HCT116 (cell line): ENCODE measurements at regions not wholly inside any gene's neighbourhood (a gene's known extent, or its start where the extent isn't known, plus 50 kb on each side); places are given as distances from the start of the nearest gene placed in this dataset.

Source experiments
- ATAC-seq: fragments of 200-7000 bp; cut with Tn5 transposase; 2 replicates; pipeline ENCODE4 v1.9.1; 2020; ENCODE audit warnings: mild to moderate bottlenecking, moderate library complexity
- BruUV-seq: library from RNA; stranded (reverse); fragments of 400-500 nt; replicated peaks from 2 replicates; lab custom pipeline; 2021; lab: Mats Ljungman, UMichigan
- CTCF ChIA-PET: fragments of 300-600 bp; sonication (Branson Sonifier 250); formaldehyde crosslinking; loops from one replicate; lab custom pipeline; 2021; ENCODE audit warnings: antibody characterized with exemption; lab: Charles Lee
- POLR2A ChIA-PET: fragments of 300-600, 350-600 bp; sonication (Branson Sonifier 250); formaldehyde crosslinking; loops from one replicate; lab custom pipeline; 2021; ENCODE audit warnings: antibody characterized with exemption; lab: Charles Lee
- RAD21 ChIA-PET, 2 experiments: fragments of 300-600 bp; sonication (Branson Sonifier 250); formaldehyde crosslinking; loops; one replicate each; lab custom pipeline; 2023; ENCODE audit warnings: low total read pairs in 2 of 2; ENCODE audit not compliant: uncharacterized antibody in 2 of 2, unreplicated experiment in 2 of 2, low non-redundant PET in 1 of 2; lab: Charles Lee
- DNase-seq: peaks from one replicate; pipeline ENCODE4 v3.0.0-alpha.2; 2010; ENCODE audit warnings: low read depth, low spot score
- H2AFZ ChIP-seq: fragments of 200-600 bp; shearing (Covaris generic), sonication (generic); 2 replicates; pipeline ENCODE4 v1.6.1; 2017; ENCODE audit warnings: low read depth, mixed run types, mixed read lengths, antibody characterized with exemption, low read length; ENCODE audit not compliant: poor library complexity, severe bottlenecking
- H3K27ac ChIP-seq: 2 replicates; pipeline ENCODE4 v1.5.1; 2012; ENCODE audit warnings: low read depth, low read length
- H3K27me3 ChIP-seq: fragments of 200-600 bp; sonication (generic); 2 replicates; pipeline ENCODE4 v1.6.1; 2016; ENCODE audit warnings: mixed run types, low read length, mixed read lengths; ENCODE audit not compliant: insufficient read depth
- H3K36me3 ChIP-seq, 2 experiments: fragments of 200-500 bp in 1 of 2; fragments of 200-600 bp in 1 of 2; sonication (Bioruptor generic) in 1 of 2; sonication (generic) in 1 of 2; 2 replicates each; pipeline versions ENCODE4 v1.5.1 to v1.6.1; 2014 to 2016; ENCODE audit warnings: low read length in 2 of 2, inconsistent platforms in 1 of 2, mixed read lengths in 1 of 2, mixed run types in 1 of 2; ENCODE audit not compliant: insufficient read depth in 2 of 2, control insufficient read depth in 1 of 2
- H3K4me1 ChIP-seq, 2 experiments: fragments of 200-600 bp in 1 of 2; sonication (generic) in 1 of 2; 2 replicates each; pipeline versions ENCODE4 v1.5.1 to v1.6.1; 2012 to 2017; ENCODE audit warnings: low read length in 2 of 2, inconsistent platforms in 1 of 2, mild to moderate bottlenecking in 1 of 2, mixed read lengths in 1 of 2, mixed run types in 1 of 2, moderate library complexity in 1 of 2; ENCODE audit not compliant: insufficient read depth in 2 of 2, control insufficient read depth in 1 of 2
- H3K4me2 ChIP-seq: fragments of 200-600 bp; sonication (generic); 2 replicates; pipeline ENCODE4 v1.6.1; 2017; ENCODE audit warnings: mixed run types, low read length, mixed read lengths
- H3K4me3 ChIP-seq, 2 experiments: fragments of 200-600 bp in 1 of 2; sonication (generic) in 1 of 2; replicated peaks in 1 of 2; 2 replicates each; pipeline ENCODE4 v1.5.1; 2011 to 2016; ENCODE audit warnings: low read length in 2 of 2, control low read depth in 1 of 2, low read depth in 1 of 2, mild to moderate bottlenecking in 1 of 2, mixed read lengths in 1 of 2, mixed run types in 1 of 2
- H3K79me2 ChIP-seq: fragments of 200-600 bp; sonication (generic); 2 replicates; pipeline ENCODE4 v1.6.1; 2017; ENCODE audit warnings: mild to moderate bottlenecking, mixed run types, low read length, moderate library complexity, mixed read lengths; ENCODE audit not compliant: insufficient read depth
- H3K9ac ChIP-seq: fragments of 200-600 bp; sonication (generic); 2 replicates; pipeline ENCODE4 v1.6.1; 2016; ENCODE audit warnings: low read length, mixed read lengths
- H3K9me2 ChIP-seq: fragments of 200-600 bp; sonication (generic), shearing (Covaris generic); 2 replicates; pipeline ENCODE4 v1.6.1; 2017; ENCODE audit warnings: mixed run types, mild to moderate bottlenecking, moderate library complexity; ENCODE audit not compliant: insufficient read depth
- H3K9me3 ChIP-seq, 2 experiments: fragments of 200-500 bp in 1 of 2; fragments of 200-600 bp in 1 of 2; sonication (Bioruptor generic) in 1 of 2; sonication (generic) in 1 of 2; 2 replicates each; pipeline ENCODE4 v1.6.1; 2014 to 2017; ENCODE audit warnings: low read length in 2 of 2, mixed read lengths in 2 of 2, inconsistent platforms in 1 of 2, low read depth in 1 of 2, mild to moderate bottlenecking in 1 of 2, mixed run types in 1 of 2, moderate library complexity in 1 of 2; ENCODE audit not compliant: control insufficient read depth in 1 of 2, insufficient read depth in 1 of 2
- H4K20me1 ChIP-seq: fragments of 200-600 bp; sonication (generic), shearing (Covaris generic); 2 replicates; pipeline ENCODE4 v1.6.1; 2017; ENCODE audit warnings: mixed run types, mild to moderate bottlenecking, moderate library complexity; ENCODE audit not compliant: insufficient read depth
- ATF3 ChIP-seq: IDR thresholded peaks from 2 replicates; pipeline ENCODE4 v1.6.1; 2012
- CBX3 ChIP-seq: IDR thresholded peaks from 2 replicates; pipeline ENCODE4 v1.6.1; 2012; ENCODE audit warnings: low read depth
- EGR1 ChIP-seq: IDR thresholded peaks from 2 replicates; pipeline ENCODE4 v1.6.1; 2012; ENCODE audit warnings: low read depth
- EZH2 ChIP-seq: fragments of 200-600 bp; sonication (generic); IDR thresholded peaks from 2 replicates; pipeline ENCODE4 v1.6.1; 2017; ENCODE audit warnings: antibody characterized with exemption, mixed run types
- FOSL1 ChIP-seq: IDR thresholded peaks from 2 replicates; pipeline ENCODE4 v1.6.1; 2012; ENCODE audit warnings: low read depth
- POLR2A ChIP-seq: IDR thresholded peaks from 2 replicates; pipeline ENCODE4 v1.7.0; 2011; ENCODE audit warnings: borderline replicate concordance; ENCODE audit not compliant: insufficient read depth, insufficient read length; ENCODE audit errors: extremely low read depth
- YY1 ChIP-seq: IDR thresholded peaks from 2 replicates; pipeline ENCODE4 v1.6.1; 2011; ENCODE audit warnings: low read length, low read depth, moderate library complexity, mild to moderate bottlenecking; ENCODE audit not compliant: insufficient replicate concordance; ENCODE audit errors: extremely low read depth
- ZFX ChIP-seq: fragments of 450-650 bp; IDR thresholded peaks from 2 replicates; pipeline ENCODE4 v1.6.1; 2017
- intact Hi-C: fragments of 100-400 bp; cut with micrococcal nuclease; formaldehyde crosslinking; loops from 2 replicates; pipeline ENCODE4 v1.10.0; 2022

- DNase-seq (no peak), ATAC-seq (no peak)
- Histone ChIP-seq H2AFZ (no peak overlapping the region), H3K4me2 (no peak overlapping the region), H3K4me3 (no peak overlapping the region), H3K79me2 (no peaks in the 10 kb centered on the region), H3K36me3 (no peaks in the 10 kb centered on the region), H3K9ac (no peak overlapping the region), H3K4me1 (no peaks in the 10 kb centered on the region), H3K9me2 (no peaks in the 10 kb centered on the region), H3K27me3 (no peaks in the 10 kb centered on the region), H3K9me3 (no peaks in the 10 kb centered on the region), H4K20me1 (no peaks in the 10 kb centered on the region), H3K27ac (no peak overlapping the region)
- TF ChIP-seq CBX3 (no peak), YY1 (no peak), ZFX (no peak), EZH2 (no peak), EGR1 (no peak), FOSL1 (no peak), POLR2A (no peak)
- intact Hi-C loops = no loop called here
- POLR2A ChIA-PET = no interaction called here
- RAD21 ChIA-PET = no interaction called here
- BruUV-seq = no TSS peak
- CTCF ChIA-PET = no interaction called here
Measured at GRCh38 chr12:84077679-84078078, 834.9 kb downstream of the SLC6A15 start.

DNA sequence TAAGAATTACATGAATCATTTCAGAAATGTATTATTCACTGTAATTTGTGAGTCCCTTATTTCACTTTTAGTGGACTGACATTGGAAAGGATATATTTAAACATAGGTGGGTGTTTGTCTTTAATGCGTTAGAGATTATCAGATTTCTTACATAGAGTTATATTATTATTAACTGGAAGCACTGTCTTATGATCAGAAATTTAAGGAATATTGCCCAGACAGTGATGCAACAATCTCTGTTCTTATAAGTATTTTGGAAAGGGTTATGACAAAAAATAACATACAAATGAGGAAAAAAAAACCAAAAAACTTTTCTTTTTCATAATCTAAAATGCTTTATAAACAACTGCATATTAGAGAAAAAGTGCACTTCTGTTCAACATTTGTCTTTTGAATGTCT is 836.6 kb downstream of the SLC6A15 start:
- no peak for TF ChIP-seq EZH2
- no peak for TF ChIP-seq ATF3
- POLR2A ChIA-PET = no interaction called here
- Histone ChIP-seq H3K27ac (no peak overlapping the region), H3K36me3 (no peaks in the 10 kb centered on the region), H2AFZ (no peak overlapping the region), H3K9me3 (no peaks in the 10 kb centered on the region), H3K4me2 (no peak overlapping the region), H3K27me3 (no peaks in the 10 kb centered on the region), H3K9ac (no peak overlapping the region), H3K79me2 (no peaks in the 10 kb centered on the region), H3K4me3 (no peak overlapping the region), H3K4me1 (no peaks in the 10 kb centered on the region), H4K20me1 (no peaks in the 10 kb centered on the region), H3K9me2 (no peaks in the 10 kb centered on the region)
- ATAC-seq = no peak
- intact Hi-C loops = no loop called here
- no TSS peak for BruUV-seq
- no peak for DNase-seq
- RAD21 ChIA-PET = no interaction called here
- CTCF ChIA-PET = no interaction called here
